Endothelial cell of hepatic sinusoid (primary cell): ENCODE measurements at regions not wholly inside any gene's neighbourhood (a gene's known extent, or its start where the extent isn't known, plus 50 kb on each side); places are given as distances from the start of the nearest gene placed in this dataset.

Experiments used
- in situ Hi-C: cut with HindIII; loops from 2 replicates; pipeline ENCODE4 v1.10.0; 2017; ENCODE audit warnings: low sequenced_read_pairs

GRCh38 chr1:116454940-116455339 is 81.9 kb downstream of the ATP1A1 start:
- in situ Hi-C loops, result loop anchor here (5.0 kb wide), 2 partner anchors 263 to 343 kb away; partner anchors contain the start of gene MAB21L3

- in situ Hi-C loops, result loop anchor here (5.0 kb wide), 2 partner anchors 263 to 343 kb away; partner anchors contain the start of gene MAB21L3
Observed at GRCh38 chr1:116455509-116455908, 82.5 kb downstream of the ATP1A1 start.

DNA sequence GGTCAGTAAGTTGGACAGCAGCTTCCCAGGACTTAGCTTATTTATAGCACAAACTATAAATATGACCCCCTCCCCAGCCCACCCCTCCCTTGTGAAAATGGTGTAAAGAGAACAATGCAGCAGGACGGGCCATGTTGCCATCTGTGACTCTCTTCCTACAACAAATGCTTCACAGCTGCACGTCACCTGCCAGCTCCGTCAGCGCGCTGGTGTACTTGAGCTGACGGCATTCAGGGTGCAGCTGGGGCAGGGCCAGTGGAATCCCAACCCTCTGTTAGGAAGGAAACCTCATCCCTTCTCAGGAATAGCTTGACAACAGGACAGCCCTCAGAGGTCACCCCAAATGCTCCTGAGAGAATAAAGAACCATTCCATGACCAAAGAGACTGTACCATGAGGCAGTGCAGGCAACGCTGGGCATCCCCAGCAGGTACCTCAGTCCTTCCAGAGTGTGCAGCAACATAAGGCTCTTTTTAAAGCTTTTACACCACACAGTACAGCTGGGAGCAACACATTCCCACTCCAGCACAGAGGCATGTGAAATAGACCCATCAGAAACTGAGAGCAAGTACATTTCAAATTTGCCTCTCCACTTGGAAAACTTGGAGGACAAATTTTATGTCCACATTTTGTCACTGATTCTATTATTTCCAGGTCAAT is 85.0 kb downstream of the ATP1A1 start:
- in situ Hi-C loops, result loop anchor here (5.0 kb wide), 2 partner anchors 266 to 346 kb away; partner anchors contain the start of gene MAB21L3

DNA sequence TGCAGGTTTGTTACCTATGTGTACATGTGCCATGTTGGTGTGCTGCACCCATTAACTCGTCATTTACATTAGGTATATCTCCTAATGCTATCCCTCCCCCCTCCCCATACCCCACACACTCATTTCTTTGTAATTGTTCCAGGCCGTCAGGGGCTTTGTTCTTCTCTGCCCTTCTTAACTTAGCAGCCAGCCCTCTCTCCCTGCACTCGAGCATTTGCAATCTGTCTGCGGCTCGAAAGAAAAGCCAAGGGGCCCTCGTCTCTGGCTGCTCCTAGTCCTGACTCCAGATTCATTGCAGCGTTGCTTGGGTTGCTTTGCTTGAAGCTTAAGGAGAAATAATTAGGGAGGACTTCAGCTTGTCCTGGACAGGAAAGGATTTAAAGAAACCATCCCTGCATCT is 85.7 kb downstream of the ATP1A1 start:
- in situ Hi-C loops, result loop anchor here (5.0 kb wide), 2 partner anchors 266 to 346 kb away; partner anchors contain the start of gene MAB21L3

GRCh38 chr1:116460261-116460660 is 87.2 kb downstream of the ATP1A1 start:
- in situ Hi-C loops, result no loop called here

- in situ Hi-C loops, result no loop called here
Observed at GRCh38 chr1:116460783-116461376, 87.8 kb downstream of the ATP1A1 start.

DNA sequence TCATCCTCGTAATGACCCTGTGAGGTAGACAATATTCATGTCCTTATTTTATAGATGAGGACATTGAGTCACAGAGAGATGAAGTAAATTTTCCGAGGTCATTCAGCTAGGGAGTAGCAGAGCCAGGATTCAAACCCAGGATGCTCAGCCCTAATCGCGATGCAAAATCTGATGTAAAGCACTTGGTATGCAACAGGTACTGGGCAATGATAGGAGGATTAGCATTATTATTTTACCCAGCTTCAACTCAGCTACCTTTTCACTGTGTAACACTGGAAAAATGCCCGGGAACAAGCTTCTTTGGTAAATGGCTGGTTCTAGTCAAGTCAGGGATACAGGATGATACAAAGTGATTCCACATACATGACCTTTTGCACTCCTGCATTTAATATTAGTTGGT is 88.7 kb downstream of the ATP1A1 start:
- in situ Hi-C loops, result no loop called here

- in situ Hi-C loops, result no loop called here
Observed at GRCh38 chr1:116462722-116463121, 89.7 kb downstream of the ATP1A1 start.

GRCh38 chr1:116463730-116464129 is 90.7 kb downstream of the ATP1A1 start:
- in situ Hi-C loops, result no loop called here
